Gastrocnemius medialis (tissue), 4 donors: ENCODE measurements at regions not wholly inside any gene's neighbourhood (a gene's known extent, or its start where the extent isn't known, plus 50 kb on each side); places are given as distances from the start of the nearest gene placed in this dataset.

Source experiments
- ATAC-seq, 2 donors: fragments of 150-250 bp; one replicate each; pipeline ENCODE4 v1.9.1; 2016
- DNase-seq, 2 donors: peaks; one replicate each; pipeline ENCODE4 v3.0.0-alpha.2; 2019
- H3K27ac ChIP-seq, 4 donors: fragments of 200-600 bp; sonication (generic); 1 replicate in 1 of 4; 2 replicates in 3 of 4; pipeline ENCODE4 v1.5.1; 2016 to 2018; ENCODE audit warnings: mild to moderate bottlenecking in 2 of 4, moderate library complexity in 1 of 4
- H3K27me3 ChIP-seq, 3 donors: fragments of 200-600 bp; sonication (generic) in 2 of 3; 1 replicate in 1 of 3; 2 replicates in 2 of 3; pipeline versions ENCODE4 v1.5.1 to v1.6.0; 2016 to 2019; ENCODE audit warnings: mild to moderate bottlenecking in 1 of 3, moderate library complexity in 1 of 3
- H3K36me3 ChIP-seq, 2 donors: fragments of 200-600 bp; sonication (generic) in 1 of 2; one replicate each; pipeline ENCODE4 v1.5.1; 2017 to 2018
- H3K4me1 ChIP-seq, 2 donors: fragments of 200-600 bp; sonication (generic) in 1 of 2; one replicate each; pipeline ENCODE4 v1.5.1; 2016 to 2017; ENCODE audit warnings: mild to moderate bottlenecking in 2 of 2
- H3K4me3 ChIP-seq, 4 donors: fragments of 200-600 bp; sonication (generic) in 3 of 4; 1 replicate in 1 of 4; 2 replicates in 3 of 4; pipeline ENCODE4 v1.5.1; 2016 to 2019; ENCODE audit warnings: mild to moderate bottlenecking in 2 of 4
- H3K9me3 ChIP-seq, 3 donors: fragments of 200-600 bp; sonication (generic) in 2 of 3; 1 replicate in 1 of 3; 2 replicates in 2 of 3; pipeline ENCODE4 v1.5.1; 2016 to 2019
- POLR2A ChIP-seq, 2 donors: fragments of 450-650 bp; IDR thresholded peaks; one replicate each; pipeline ENCODE4 v1.6.1; 2017; ENCODE audit warnings: antibody characterized with exemption in 2 of 2, mild to moderate bottlenecking in 2 of 2, moderate library complexity in 2 of 2
- in situ Hi-C, 4 donors: fragments of 200-750 bp; cut with MboI; loops; one replicate each; pipeline versions ENCODE4 v1.15.0 to v1.8.0; 2017; ENCODE audit warnings: low sequenced_read_pairs in 4 of 4
- intact Hi-C: fragments of 100-400 bp; cut with DNase I; formaldehyde crosslinking; loops from one replicate; pipeline ENCODE4 v1.15.1; 2023; ENCODE audit warnings: low total_unique reads
- TF ChIP-seq, protein P1 (sequence below), 5 experiments: fragments of 450-650 bp in 3 of 5; fragments of 200-600 bp in 2 of 5; sonication (generic) in 2 of 5; IDR thresholded peaks in 4 of 5; conservative IDR thresholded peaks in 1 of 5; 1 replicate in 4 of 5; 2 replicates in 1 of 5; pipeline ENCODE4 v1.5.1; 2016 to 2019; ENCODE audit warnings: antibody characterized with exemption in 5 of 5, mild to moderate bottlenecking in 3 of 5, moderate library complexity in 3 of 5

DNA sequence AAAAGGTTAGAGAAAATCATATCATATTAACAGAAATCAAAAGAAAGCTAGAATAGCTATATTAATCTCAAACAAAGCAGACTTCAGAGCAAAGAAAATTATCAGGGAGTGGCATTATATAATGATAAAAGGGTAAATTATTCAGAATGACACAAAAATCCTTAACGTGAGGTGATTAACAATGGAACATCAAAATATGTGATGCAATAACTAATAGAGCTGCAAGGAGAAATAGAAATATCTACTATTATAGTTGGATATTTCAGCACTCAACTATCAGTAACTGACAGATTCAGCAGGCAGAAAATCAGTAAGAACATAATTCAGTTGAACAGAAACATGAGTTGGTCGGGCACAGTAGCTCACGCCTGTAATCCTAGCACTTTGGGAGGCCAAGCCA, 275.1 kb upstream of the FSIP2 start:
- Histone ChIP-seq H3K27me3 (no peaks in the 10 kb centered on the region), H3K27ac (no peak overlapping the region), H3K36me3 (no peaks in the 10 kb centered on the region), H3K4me3 (no peak overlapping the region), H3K9me3 (no peaks in the 10 kb centered on the region), H3K4me1 (no peaks in the 10 kb centered on the region)
- ATAC-seq (no peak), DNase-seq (no peak)
- intact Hi-C loops (no loop called here), in situ Hi-C loops (no loop called here)
- TF ChIP-seq POLR2A (IDR thresholded peaks at IDR 0.05): no peak
- TF ChIP-seq, protein P1, sequence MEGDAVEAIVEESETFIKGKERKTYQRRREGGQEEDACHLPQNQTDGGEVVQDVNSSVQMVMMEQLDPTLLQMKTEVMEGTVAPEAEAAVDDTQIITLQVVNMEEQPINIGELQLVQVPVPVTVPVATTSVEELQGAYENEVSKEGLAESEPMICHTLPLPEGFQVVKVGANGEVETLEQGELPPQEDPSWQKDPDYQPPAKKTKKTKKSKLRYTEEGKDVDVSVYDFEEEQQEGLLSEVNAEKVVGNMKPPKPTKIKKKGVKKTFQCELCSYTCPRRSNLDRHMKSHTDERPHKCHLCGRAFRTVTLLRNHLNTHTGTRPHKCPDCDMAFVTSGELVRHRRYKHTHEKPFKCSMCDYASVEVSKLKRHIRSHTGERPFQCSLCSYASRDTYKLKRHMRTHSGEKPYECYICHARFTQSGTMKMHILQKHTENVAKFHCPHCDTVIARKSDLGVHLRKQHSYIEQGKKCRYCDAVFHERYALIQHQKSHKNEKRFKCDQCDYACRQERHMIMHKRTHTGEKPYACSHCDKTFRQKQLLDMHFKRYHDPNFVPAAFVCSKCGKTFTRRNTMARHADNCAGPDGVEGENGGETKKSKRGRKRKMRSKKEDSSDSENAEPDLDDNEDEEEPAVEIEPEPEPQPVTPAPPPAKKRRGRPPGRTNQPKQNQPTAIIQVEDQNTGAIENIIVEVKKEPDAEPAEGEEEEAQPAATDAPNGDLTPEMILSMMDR (IDR thresholded peaks at IDR 0.05 in 4 of 5, conservative IDR thresholded peaks at IDR 0.05 in 1 of 5): no peak

DNA sequence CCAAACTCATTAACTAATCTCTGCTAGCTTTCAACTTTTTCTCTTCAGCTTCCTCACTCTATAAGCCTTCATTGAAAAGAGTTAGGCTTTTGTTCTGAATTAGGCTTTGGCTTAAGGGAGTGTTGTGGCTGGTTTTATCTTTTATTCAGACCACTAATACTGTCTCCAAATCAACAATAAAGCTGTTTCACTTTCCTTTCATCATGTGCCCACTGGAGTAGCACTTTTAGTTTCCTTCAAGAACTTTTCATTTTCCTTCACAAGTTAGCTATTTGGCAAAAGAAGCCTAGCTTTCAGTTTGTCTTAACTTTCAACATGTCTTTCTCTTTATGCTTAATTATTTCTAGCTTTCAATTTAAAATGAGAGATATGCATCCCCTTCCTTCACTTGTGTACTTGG, 271.7 kb upstream of the FSIP2 start:
- H3K36me3 ChIP-seq: no peaks in the 10 kb centered on the region
- H3K27ac ChIP-seq: no peak overlapping the region
- in situ Hi-C loops (no loop called here), intact Hi-C loops (no loop called here)
- H3K9me3 ChIP-seq: no peaks in the 10 kb centered on the region
- no peaks in the 10 kb centered on the region for H3K4me1 ChIP-seq
- DNase-seq: no peak
- H3K27me3 ChIP-seq: no peaks in the 10 kb centered on the region
- H3K4me3 ChIP-seq: no peak overlapping the region
- TF ChIP-seq POLR2A (IDR thresholded peaks at IDR 0.05): no peak
- TF ChIP-seq, protein P1 (IDR thresholded peaks at IDR 0.05 in 4 of 5, conservative IDR thresholded peaks at IDR 0.05 in 1 of 5): no peak
- no peak for ATAC-seq

DNA sequence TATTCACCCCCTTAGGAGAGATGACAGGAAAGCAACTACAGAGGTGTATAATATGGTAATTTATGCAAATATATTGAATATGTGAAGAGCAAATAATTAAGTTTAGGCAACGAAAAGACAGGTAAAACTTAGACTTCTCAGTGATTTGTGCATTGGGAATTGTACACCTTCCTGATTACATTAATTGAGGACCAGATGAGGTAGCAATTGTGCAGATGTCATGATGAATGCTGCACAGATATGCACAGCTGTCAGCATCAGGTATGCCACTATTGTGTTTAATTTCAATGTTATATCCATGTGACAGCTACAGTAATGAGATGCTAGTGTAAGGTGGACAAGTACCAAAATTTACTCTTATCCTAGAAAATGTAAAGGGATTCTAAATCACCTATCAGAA, 267.2 kb upstream of the FSIP2 start:
- no peak overlapping the region for H3K27ac ChIP-seq
- no peaks in the 10 kb centered on the region for H3K36me3 ChIP-seq
- no peaks in the 10 kb centered on the region for H3K9me3 ChIP-seq
- DNase-seq (no peak), ATAC-seq (no peak)
- in situ Hi-C loops (no loop called here), intact Hi-C loops (no loop called here)
- no peaks in the 10 kb centered on the region for H3K27me3 ChIP-seq
- no peak overlapping the region for H3K4me3 ChIP-seq
- no peaks in the 10 kb centered on the region for H3K4me1 ChIP-seq
- TF ChIP-seq, protein P1 (IDR thresholded peaks at IDR 0.05 in 4 of 5, conservative IDR thresholded peaks at IDR 0.05 in 1 of 5): no peak
- no peak for TF ChIP-seq POLR2A (IDR thresholded peaks at IDR 0.05)

DNA sequence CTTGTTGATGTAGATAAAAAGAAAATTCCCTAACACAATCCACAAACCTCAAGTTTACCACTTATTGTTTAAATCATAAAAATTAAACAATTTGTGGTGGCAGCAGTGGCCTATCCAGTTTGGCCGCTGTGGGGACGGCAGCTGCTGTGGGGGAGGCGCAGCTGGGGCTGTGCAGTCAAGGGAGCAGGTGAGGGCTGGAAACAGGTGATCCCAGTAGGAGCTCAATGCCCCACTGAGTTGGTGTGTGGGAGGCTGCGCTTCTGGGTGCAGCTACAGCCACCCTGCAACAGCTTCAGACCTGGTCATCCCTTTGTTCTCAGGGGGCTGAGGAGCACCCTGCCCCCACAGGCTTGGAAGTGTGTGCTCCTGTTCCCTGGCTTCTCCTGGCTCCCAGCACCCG, 266.0 kb upstream of the FSIP2 start:
- H3K4me3 ChIP-seq: no peak overlapping the region
- no peak for ATAC-seq

DNA sequence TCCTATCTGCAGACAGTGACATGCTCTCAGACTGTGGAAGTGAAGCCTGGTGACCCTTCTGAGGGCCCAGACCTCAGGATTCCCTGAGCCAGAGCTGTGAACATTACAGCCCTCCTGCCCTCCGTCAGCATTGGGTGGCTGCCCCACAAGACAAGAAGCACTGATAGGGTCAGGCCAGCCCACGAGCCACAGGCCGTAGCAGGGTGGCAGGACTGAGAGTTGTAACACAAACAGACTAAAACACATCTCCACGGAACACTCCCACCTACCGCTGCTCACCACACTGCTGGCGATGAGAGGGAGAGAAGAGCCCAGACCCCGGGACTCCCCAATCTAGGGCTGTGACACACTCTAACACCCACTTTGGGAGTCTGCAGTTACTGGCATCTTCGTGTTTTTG, 264.8 kb upstream of the FSIP2 start:
- intact Hi-C loops: no loop called here
- H3K27ac ChIP-seq: no peak overlapping the region
- DNase-seq: no peak
- no peaks in the 10 kb centered on the region for H3K27me3 ChIP-seq
- in situ Hi-C loops: no loop called here
- no peaks in the 10 kb centered on the region for H3K36me3 ChIP-seq
- no peaks in the 10 kb centered on the region for H3K4me1 ChIP-seq
- H3K9me3 ChIP-seq: no peaks in the 10 kb centered on the region
- no peak for ATAC-seq
- TF ChIP-seq POLR2A (IDR thresholded peaks at IDR 0.05): no peak
- TF ChIP-seq, protein P1 (IDR thresholded peaks at IDR 0.05 in 4 of 5, conservative IDR thresholded peaks at IDR 0.05 in 1 of 5): no peak
- H3K4me3 ChIP-seq: no peak overlapping the region

More for the DNA sequence above, 266.0 kb upstream of the FSIP2 start:
- no peaks in the 10 kb centered on the region for H3K36me3 ChIP-seq
- no peak overlapping the region for H3K27ac ChIP-seq
- no peak for DNase-seq
- H3K4me1 ChIP-seq: no peaks in the 10 kb centered on the region
- no peaks in the 10 kb centered on the region for H3K27me3 ChIP-seq
- H3K9me3 ChIP-seq: no peaks in the 10 kb centered on the region
- intact Hi-C loops: no loop called here
- in situ Hi-C loops: no loop called here
- TF ChIP-seq, protein P1 (IDR thresholded peaks at IDR 0.05 in 4 of 5, conservative IDR thresholded peaks at IDR 0.05 in 1 of 5): no peak
- no peak for TF ChIP-seq POLR2A (IDR thresholded peaks at IDR 0.05)
